Right lobe of liver (tissue), 4 donors: ENCODE measurements at regions not wholly inside any gene's neighbourhood (a gene's known extent, or its start where the extent isn't known, plus 50 kb on each side); places are given as distances from the start of the nearest gene placed in this dataset.

Experiments
- CTCF ChIP-seq, 4 donors: fragments of 200-600 bp in 3 of 4; fragments of 450-650 bp in 1 of 4; IDR thresholded peaks; one replicate each; pipeline versions ENCODE4 v1.5.1 to v1.8.0; 2016 to 2022; ENCODE audit warnings: antibody characterized with exemption in 4 of 4, mild to moderate bottlenecking in 2 of 4
- POLR2A ChIP-seq: fragments of 450-650 bp; IDR thresholded peaks from one replicate; pipeline ENCODE4 v1.6.1; 2017; ENCODE audit warnings: antibody characterized with exemption, mild to moderate bottlenecking
- donor health status: DM: no; HTN: no; CAD: no.
- donor health status: DM: no; HTN: no; CAD: no.
- donor health status: DM: no; HTN: yes; CAD: no.

- TF ChIP-seq POLR2A (no peak), CTCF (IDR thresholded peaks at IDR 0.05) (no peak)
These were observed 199.4 kb downstream of the TFAP2A start for GRCh38 chr6:10215326-10216110.
